Tongue (tissue), 1 donor: ENCODE measurements at regions not wholly inside any gene's neighbourhood (a gene's known extent, or its start where the extent isn't known, plus 50 kb on each side); places are given as distances from the start of the nearest gene placed in this dataset.

ENCODE experiments used
- DNase-seq: peaks from one replicate; pipeline ENCODE4 v3.0.0-alpha.2; 2015

- DNase-seq = no peak
These were observed 117.4 kb upstream of the B3GAT1 start for GRCh38 chr11:134529212-134530096.

- DNase-seq = no peak
These were observed 116.4 kb upstream of the B3GAT1 start for GRCh38 chr11:134528453-134528852.

GRCh38 chr11:134527382-134528243, 115.6 kb upstream of the B3GAT1 start:
- no peak for DNase-seq

GRCh38 chr11:134524896-134525845, 113.1 kb upstream of the B3GAT1 start:
- no peak for DNase-seq

- no peak for DNase-seq
These were observed 112.2 kb upstream of the B3GAT1 start for GRCh38 chr11:134524201-134524600.

GRCh38 chr11:134522782-134523570, 110.9 kb upstream of the B3GAT1 start:
- no peak for DNase-seq

- DNase-seq = no peak
These were observed 109.6 kb upstream of the B3GAT1 start for GRCh38 chr11:134521452-134522289.

- DNase-seq = no peak
These were observed 109.0 kb upstream of the B3GAT1 start for GRCh38 chr11:134521001-134521400.

- peak; percentile 73 for DNase-seq
These were observed 107.7 kb upstream of the B3GAT1 start for GRCh38 chr11:134519788-134520187.

- DNase-seq = no peak
These were observed 107.3 kb upstream of the B3GAT1 start for GRCh38 chr11:134519390-134519750.

- DNase-seq = no peak
These were observed 106.8 kb upstream of the B3GAT1 start for GRCh38 chr11:134518616-134519389.

GRCh38 chr11:134517621-134518293, 105.7 kb upstream of the B3GAT1 start:
- DNase-seq = peak; percentile 54

GRCh38 chr11:134517115-134517514, 105.1 kb upstream of the B3GAT1 start:
- DNase-seq = no peak

- DNase-seq = peak; percentile 40
These were observed 104.5 kb upstream of the B3GAT1 start for GRCh38 chr11:134516529-134516928.

- DNase-seq = no peak
These were observed 103.3 kb upstream of the B3GAT1 start for GRCh38 chr11:134515081-134515960.

- no peak for DNase-seq
These were observed 102.4 kb upstream of the B3GAT1 start for GRCh38 chr11:134514354-134514951.

- no peak for DNase-seq
These were observed 101.6 kb upstream of the B3GAT1 start for GRCh38 chr11:134513585-134514120.
